Muscle layer of duodenum (tissue), 2 donors: ENCODE measurements at regions not wholly inside any gene's neighbourhood (a gene's known extent, or its start where the extent isn't known, plus 50 kb on each side); places are given as distances from the start of the nearest gene placed in this dataset.

Experiments used
- H3K27ac ChIP-seq: one replicate; pipeline ENCODE4 v1.7.0; 2013; ENCODE audit warnings: mild to moderate bottlenecking, low read length
- H3K27me3 ChIP-seq: one replicate; pipeline ENCODE4 v1.7.0; 2013; ENCODE audit warnings: low read depth, mild to moderate bottlenecking, control low read depth, low read length
- H3K36me3 ChIP-seq, 2 donors: one replicate each; pipeline ENCODE4 v1.7.0; 2013; ENCODE audit warnings: low read length in 2 of 2, control low read depth in 1 of 2, mild to moderate bottlenecking in 1 of 2; ENCODE audit not compliant: insufficient read depth in 2 of 2, control insufficient read depth in 1 of 2
- H3K4me1 ChIP-seq, 2 donors: one replicate each; pipeline ENCODE4 v1.7.0; 2013; ENCODE audit warnings: low read length in 2 of 2, mild to moderate bottlenecking in 2 of 2, control low read depth in 1 of 2, moderate library complexity in 1 of 2; ENCODE audit not compliant: insufficient read depth in 2 of 2, control insufficient read depth in 1 of 2
- H3K4me3 ChIP-seq, 2 donors: one replicate each; pipeline ENCODE4 v1.7.0; 2013; ENCODE audit warnings: low read length in 2 of 2, low read depth in 1 of 2, mild to moderate bottlenecking in 1 of 2
- H3K9me3 ChIP-seq, 2 donors: one replicate each; pipeline ENCODE4 v1.7.0; 2013; ENCODE audit warnings: low read length in 2 of 2, control low read depth in 1 of 2, mild to moderate bottlenecking in 1 of 2; ENCODE audit not compliant: control insufficient read depth in 1 of 2
- donor health status: healthy.

GRCh38 chr3:8256441-8257071, 245.1 kb upstream of the LMCD1 start:
- Histone ChIP-seq H3K27ac (no peak overlapping the region), H3K36me3 (no peaks in the 10 kb centered on the region), H3K4me1 (no peaks in the 10 kb centered on the region), H3K4me3 (no peak overlapping the region), H3K27me3 (no peaks in the 10 kb centered on the region), H3K9me3 (peaks cover 3 to 6% of the 10 kb centered on the region in 2 donors)

GRCh38 chr3:8261018-8261417, 240.6 kb upstream of the LMCD1 start:
- Histone ChIP-seq H3K27me3 (no peaks in the 10 kb centered on the region), H3K27ac (no peak overlapping the region), H3K36me3 (no peaks in the 10 kb centered on the region), H3K4me1 (no peaks in the 10 kb centered on the region), H3K9me3 (peaks cover 0 to 9% of the 10 kb centered on the region in 2 donors), H3K4me3 (no peak overlapping the region)

GRCh38 chr3:8266730-8267131, 234.9 kb upstream of the LMCD1 start:
- H3K4me1 ChIP-seq: no peaks in the 10 kb centered on the region
- no peaks in the 10 kb centered on the region for H3K27me3 ChIP-seq
- no peak overlapping the region for H3K4me3 ChIP-seq
- peaks cover 0 to 2% of the 10 kb centered on the region in 2 donors for H3K9me3 ChIP-seq
- no peaks in the 10 kb centered on the region for H3K36me3 ChIP-seq
- H3K27ac ChIP-seq: no peak overlapping the region

- no peak overlapping the region for H3K27ac ChIP-seq
- H3K27me3 ChIP-seq: no peaks in the 10 kb centered on the region
- H3K36me3 ChIP-seq: no peaks in the 10 kb centered on the region
- no peak overlapping the region for H3K4me3 ChIP-seq
- H3K4me1 ChIP-seq: no peaks in the 10 kb centered on the region
- peaks cover 0 to 3% of the 10 kb centered on the region in 2 donors for H3K9me3 ChIP-seq
Measured at GRCh38 chr3:8273479-8273878, 228.1 kb upstream of the LMCD1 start.

- Histone ChIP-seq H3K36me3 (no peaks in the 10 kb centered on the region), H3K27ac (no peak overlapping the region), H3K4me3 (no peak overlapping the region), H3K27me3 (no peaks in the 10 kb centered on the region), H3K4me1 (no peaks in the 10 kb centered on the region), H3K9me3 (peaks cover 0 to 3% of the 10 kb centered on the region in 2 donors)
Measured at GRCh38 chr3:8276056-8276455, 225.6 kb upstream of the LMCD1 start.

- Histone ChIP-seq H3K36me3 (no peaks in the 10 kb centered on the region), H3K27me3 (no peaks in the 10 kb centered on the region), H3K4me3 (no peak overlapping the region), H3K4me1 (no peaks in the 10 kb centered on the region), H3K27ac (no peak overlapping the region), H3K9me3 (peaks cover 0 to 3% of the 10 kb centered on the region in 2 donors)
Measured at GRCh38 chr3:8276506-8276905, 225.1 kb upstream of the LMCD1 start.

GRCh38 chr3:8278448-8278847, 223.2 kb upstream of the LMCD1 start:
- Histone ChIP-seq H3K4me3 (no peak overlapping the region), H3K36me3 (no peaks in the 10 kb centered on the region), H3K27ac (no peak overlapping the region), H3K4me1 (no peaks in the 10 kb centered on the region), H3K9me3 (no peaks in the 10 kb centered on the region), H3K27me3 (no peaks in the 10 kb centered on the region)

- no peaks in the 10 kb centered on the region for H3K27me3 ChIP-seq
- no peak overlapping the region for H3K4me3 ChIP-seq
- no peak overlapping the region for H3K27ac ChIP-seq
- no peaks in the 10 kb centered on the region for H3K36me3 ChIP-seq
- H3K9me3 ChIP-seq: no peaks in the 10 kb centered on the region
- H3K4me1 ChIP-seq: no peaks in the 10 kb centered on the region
Measured at GRCh38 chr3:8279476-8279875, 222.1 kb upstream of the LMCD1 start.

GRCh38 chr3:8279886-8280550, 221.6 kb upstream of the LMCD1 start:
- Histone ChIP-seq H3K4me1 (no peaks in the 10 kb centered on the region), H3K9me3 (no peaks in the 10 kb centered on the region), H3K36me3 (no peaks in the 10 kb centered on the region), H3K4me3 (no peak overlapping the region), H3K27me3 (no peaks in the 10 kb centered on the region), H3K27ac (no peak overlapping the region)

- Histone ChIP-seq H3K4me1 (no peaks in the 10 kb centered on the region), H3K36me3 (no peaks in the 10 kb centered on the region), H3K9me3 (no peaks in the 10 kb centered on the region), H3K27me3 (no peaks in the 10 kb centered on the region), H3K27ac (no peak overlapping the region), H3K4me3 (no peak overlapping the region)
Measured at GRCh38 chr3:8282541-8283165, 219.0 kb upstream of the LMCD1 start.

GRCh38 chr3:8283193-8283592, 218.4 kb upstream of the LMCD1 start:
- no peaks in the 10 kb centered on the region for H3K27me3 ChIP-seq
- no peak overlapping the region for H3K4me3 ChIP-seq
- H3K36me3 ChIP-seq: no peaks in the 10 kb centered on the region
- H3K27ac ChIP-seq: no peak overlapping the region
- H3K9me3 ChIP-seq: no peaks in the 10 kb centered on the region
- no peaks in the 10 kb centered on the region for H3K4me1 ChIP-seq
